AG10803 (cell line): ENCODE measurements at regions not wholly inside any gene's neighbourhood (a gene's known extent, or its start where the extent isn't known, plus 50 kb on each side); places are given as distances from the start of the nearest gene placed in this dataset.

Source experiments
- DNase-seq: peaks from one replicate; pipeline ENCODE4 v3.0.0; 2010; ENCODE audit warnings: low read depth
- H3K4me3 ChIP-seq: 2 replicates; pipeline ENCODE4 v1.5.1; 2011; ENCODE audit warnings: mild to moderate bottlenecking, low read length, control low read depth
- CTCF ChIP-seq: conservative IDR thresholded peaks from 2 replicates; pipeline ENCODE4 v1.5.1; 2011; ENCODE audit warnings: mild to moderate bottlenecking, low read length, control low read depth, inconsistent platforms

- no peak for TF ChIP-seq CTCF
- no peak for DNase-seq
- H3K4me3 ChIP-seq: no peak overlapping the region
Measured at GRCh38 chr11:91755951-91756707, 468.5 kb upstream of the FAT3 start.

- DNase-seq: no peak
- H3K4me3 ChIP-seq: no peak overlapping the region
- no peak for TF ChIP-seq CTCF
Measured at GRCh38 chr11:91755526-91755925, 469.1 kb upstream of the FAT3 start.

- no peak for DNase-seq
- H3K4me3 ChIP-seq: no peak overlapping the region
- no peak for TF ChIP-seq CTCF
Measured at GRCh38 chr11:91749251-91749650, 475.4 kb upstream of the FAT3 start.

- TF ChIP-seq CTCF: no peak
- no peak overlapping the region for H3K4me3 ChIP-seq
- no peak for DNase-seq
Measured at GRCh38 chr11:91742155-91742554, 482.5 kb upstream of the FAT3 start.

GRCh38 chr11:91731051-91731450, 493.6 kb upstream of the FAT3 start:
- no peak overlapping the region for H3K4me3 ChIP-seq
- no peak for DNase-seq
- TF ChIP-seq CTCF: no peak

GRCh38 chr11:91730620-91731019, 494.0 kb upstream of the FAT3 start:
- TF ChIP-seq CTCF: no peak
- no peak overlapping the region for H3K4me3 ChIP-seq
- no peak for DNase-seq

- no peak for DNase-seq
- H3K4me3 ChIP-seq: no peak overlapping the region
- TF ChIP-seq CTCF: no peak
Measured at GRCh38 chr11:91730057-91730456, 494.6 kb upstream of the FAT3 start.
